CD4-positive, alpha-beta T cell treated with Interleukin-10 for 1 hour (primary cell): ENCODE measurements at regions not wholly inside any gene's neighbourhood (a gene's known extent, or its start where the extent isn't known, plus 50 kb on each side); places are given as distances from the start of the nearest gene placed in this dataset.
A peak's percentile ranks its signal among the peaks of the same experiment; 100 is the strongest.

Experiments used
- DNase-seq: peaks from one replicate; pipeline ENCODE4 v3.0.0-alpha.2; 2020

GRCh38 chr1:5492846-5493245 is 499.4 kb downstream of the NPHP4 start:
- DNase-seq = no peak

GRCh38 chr1:5491207-5491904 is 500.9 kb downstream of the NPHP4 start:
- DNase-seq = no peak

- DNase-seq = no peak
These were observed 501.6 kb downstream of the NPHP4 start for GRCh38 chr1:5490635-5491034.

- no peak for DNase-seq
These were observed 503.8 kb downstream of the NPHP4 start for GRCh38 chr1:5488448-5488847.

GRCh38 chr1:5485968-5486696 is 506.1 kb downstream of the NPHP4 start:
- no peak for DNase-seq

GRCh38 chr1:5485436-5485835 is 506.8 kb downstream of the NPHP4 start:
- DNase-seq = no peak

- DNase-seq = no peak
These were observed 507.6 kb downstream of the NPHP4 start for GRCh38 chr1:5484451-5485165.

- DNase-seq = peak; percentile 68
These were observed 510.3 kb downstream of the NPHP4 start for GRCh38 chr1:5481889-5482288.

GRCh38 chr1:5480906-5481305 is 511.3 kb downstream of the NPHP4 start:
- DNase-seq = no peak

- no peak for DNase-seq
These were observed 512.2 kb downstream of the NPHP4 start for GRCh38 chr1:5479876-5480646.

- no peak for DNase-seq
These were observed 513.3 kb downstream of the NPHP4 start for GRCh38 chr1:5478961-5479360.

- no peak for DNase-seq
These were observed 514.0 kb downstream of the NPHP4 start for GRCh38 chr1:5478156-5478695.

- DNase-seq = no peak
These were observed 514.5 kb downstream of the NPHP4 start for GRCh38 chr1:5477716-5478115.

GRCh38 chr1:5475572-5475971 is 516.7 kb downstream of the NPHP4 start:
- DNase-seq = no peak

- no peak for DNase-seq
These were observed 519.0 kb downstream of the NPHP4 start for GRCh38 chr1:5473268-5473667.

GRCh38 chr1:5466487-5466886 is 525.7 kb downstream of the NPHP4 start:
- no peak for DNase-seq

GRCh38 chr1:5465281-5465711 is 526.9 kb downstream of the NPHP4 start:
- no peak for DNase-seq

GRCh38 chr1:5464366-5464765 is 527.9 kb downstream of the NPHP4 start:
- no peak for DNase-seq

GRCh38 chr1:5460974-5461373 is 531.3 kb downstream of the NPHP4 start:
- no peak for DNase-seq

GRCh38 chr1:5459839-5460610 is 532.2 kb downstream of the NPHP4 start:
- no peak for DNase-seq

GRCh38 chr1:5458248-5458647 is 534.0 kb downstream of the NPHP4 start:
- no peak for DNase-seq
